ENCODE measurements at regions not wholly inside any gene's neighbourhood (a gene's known extent, or its start where the extent isn't known, plus 50 kb on each side); places are given as distances from the start of the nearest gene placed in this dataset.

DNA sequence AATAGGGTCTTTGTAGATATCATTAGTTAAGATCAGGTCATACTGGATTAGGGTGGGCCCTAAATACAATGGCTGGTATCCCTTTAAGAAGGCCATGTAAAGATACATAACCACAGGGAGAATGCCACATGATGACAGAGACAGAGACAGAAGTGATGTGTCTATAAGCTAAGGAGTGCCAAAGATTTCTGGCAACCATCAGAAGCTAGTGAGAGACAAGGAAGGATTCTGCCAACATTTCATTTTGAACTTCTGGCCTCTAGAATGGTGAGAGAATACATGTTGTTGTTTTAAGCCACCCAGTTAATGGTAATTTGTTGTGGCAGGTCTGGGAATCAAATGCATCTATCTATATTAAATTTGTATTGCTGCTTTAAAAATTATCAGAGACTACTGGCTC, 185.5 kb upstream of the CYRIA start:
- in situ Hi-C loops (cut with MboI; ENCODE audit: low sequenced_read_pairs), result no loop called here

DNA sequence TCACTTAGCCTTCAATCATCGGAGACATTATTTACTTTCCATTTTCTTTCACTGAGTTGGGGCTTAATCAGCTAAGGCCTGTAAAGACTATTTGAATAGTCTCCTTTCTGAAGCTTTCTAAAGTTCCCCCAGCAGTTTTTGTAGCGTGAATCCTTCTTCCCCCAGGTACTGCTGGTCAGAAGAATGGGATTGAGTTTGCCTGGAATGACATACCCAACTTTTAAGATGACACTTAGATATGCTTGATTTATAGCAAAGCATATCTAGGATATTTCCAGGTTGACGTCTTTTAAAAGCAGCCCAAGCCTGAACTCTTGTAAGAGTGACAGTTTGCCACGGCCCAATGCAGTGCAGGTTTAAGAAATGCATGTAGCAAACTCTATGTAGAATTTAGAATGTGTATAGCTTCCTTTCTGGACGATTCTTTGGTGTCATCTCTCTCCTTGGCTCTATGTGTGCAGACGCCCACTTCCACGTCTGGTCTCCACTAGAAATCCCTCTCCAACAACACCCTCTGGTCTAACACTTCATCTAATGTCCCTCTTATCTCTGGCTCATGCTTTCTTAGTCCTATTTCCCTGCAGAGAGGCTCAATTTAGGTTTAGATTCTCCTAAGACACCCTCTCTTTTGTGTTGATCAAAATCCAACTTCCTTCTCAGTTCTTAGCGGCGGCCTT, 175.0 kb upstream of the CYRIA start:
- in situ Hi-C loops (cut with MboI; ENCODE audit: low sequenced_read_pairs), result no loop called here

DNA sequence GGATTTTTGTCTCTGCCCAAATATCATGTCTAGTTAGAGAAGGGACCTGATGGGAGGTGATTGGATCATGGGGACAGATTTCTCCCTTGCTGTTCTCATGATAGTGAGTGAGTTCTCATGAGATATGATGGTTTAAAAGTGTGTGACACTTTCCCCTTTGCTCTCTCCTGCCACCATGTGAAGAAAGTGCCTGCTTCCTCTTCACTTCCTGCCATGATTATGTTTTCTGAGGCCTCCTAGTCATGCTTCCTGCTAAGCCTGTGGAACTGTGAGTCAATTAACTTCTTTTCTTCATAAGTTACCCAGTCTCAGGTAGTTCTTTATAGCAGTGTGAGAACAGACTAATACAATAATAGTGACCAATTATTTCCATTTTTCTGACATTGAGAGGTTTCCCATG, 167.3 kb upstream of the CYRIA start:
- in situ Hi-C loops (cut with MboI; ENCODE audit: low sequenced_read_pairs), result no loop called here

DNA sequence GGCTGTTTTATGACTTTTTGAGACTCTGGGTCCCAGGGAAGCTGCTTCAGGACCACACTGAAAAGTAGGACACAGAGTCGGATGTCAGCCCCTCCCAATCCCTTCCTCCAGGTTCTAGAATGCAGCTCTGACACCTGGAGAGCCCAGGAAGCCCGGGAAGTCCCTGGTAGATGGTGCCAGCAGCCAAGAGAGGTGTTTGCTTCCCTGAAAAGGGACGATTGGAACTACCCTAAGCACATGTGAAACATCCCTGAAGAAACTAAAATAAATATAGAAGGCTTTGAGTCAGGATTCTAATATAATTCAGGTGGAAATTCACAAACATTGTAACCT, 163.2 kb upstream of the CYRIA start:
- in situ Hi-C loops (cut with MboI; ENCODE audit: low sequenced_read_pairs), result no loop called here

DNA sequence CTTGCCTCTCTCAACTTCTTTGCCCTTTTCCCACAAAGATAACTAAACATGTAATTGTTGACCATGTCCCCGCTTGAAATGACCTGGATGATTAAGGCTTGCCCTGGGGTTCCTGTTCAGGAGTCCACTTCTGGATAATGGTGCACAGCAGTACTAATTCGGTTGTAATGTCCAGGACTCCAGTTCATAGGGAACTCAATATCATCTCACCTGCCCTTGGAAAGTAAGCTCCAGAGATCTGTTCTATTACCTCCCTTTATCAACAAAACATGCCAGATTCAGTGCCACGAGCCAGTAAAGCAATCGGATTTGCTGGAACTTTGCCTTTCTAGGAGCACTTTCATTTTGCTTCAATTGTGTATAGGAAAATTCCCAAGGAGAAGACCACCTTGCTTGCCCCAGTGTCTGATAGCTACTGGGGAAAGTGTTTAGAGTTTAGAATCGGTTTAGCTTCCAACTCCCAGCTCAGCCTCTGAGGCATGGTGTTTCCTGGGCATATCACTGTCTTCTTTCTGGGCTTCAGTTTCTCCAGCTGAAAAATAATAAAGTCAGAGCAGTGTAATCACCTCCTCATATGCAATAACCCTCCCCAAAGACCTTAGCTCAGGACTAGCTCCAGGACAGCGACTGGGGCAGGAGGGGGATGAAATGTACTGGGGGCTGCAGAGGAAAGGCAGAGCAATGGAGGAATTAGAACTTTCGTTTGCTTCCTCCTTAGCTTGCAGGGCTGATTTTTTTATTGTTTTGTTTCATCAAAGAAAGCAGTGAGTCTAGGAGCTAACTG, 162.6 kb upstream of the CYRIA start:
- in situ Hi-C loops (cut with MboI; ENCODE audit: low sequenced_read_pairs), result no loop called here

DNA sequence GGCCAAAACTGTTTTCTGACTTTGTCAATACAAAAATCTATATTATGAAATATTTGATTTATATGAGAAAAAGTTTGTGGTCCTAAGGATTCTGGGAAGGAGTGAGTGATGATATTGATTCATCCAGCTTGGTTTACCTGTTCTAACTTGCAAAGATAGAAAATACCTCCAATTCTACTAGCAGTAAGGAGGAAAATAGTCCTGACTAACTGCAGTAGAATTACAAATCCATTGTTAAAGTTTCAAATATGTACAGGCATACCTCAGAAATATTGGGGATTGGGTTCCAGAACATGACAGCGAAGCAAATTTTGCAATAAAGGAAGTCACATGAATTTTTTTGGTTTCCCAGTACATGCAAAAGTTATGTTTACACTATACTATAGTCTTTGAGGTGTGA, 158.8 kb upstream of the CYRIA start:
- in situ Hi-C loops (cut with MboI; ENCODE audit: low sequenced_read_pairs), result no loop called here

DNA sequence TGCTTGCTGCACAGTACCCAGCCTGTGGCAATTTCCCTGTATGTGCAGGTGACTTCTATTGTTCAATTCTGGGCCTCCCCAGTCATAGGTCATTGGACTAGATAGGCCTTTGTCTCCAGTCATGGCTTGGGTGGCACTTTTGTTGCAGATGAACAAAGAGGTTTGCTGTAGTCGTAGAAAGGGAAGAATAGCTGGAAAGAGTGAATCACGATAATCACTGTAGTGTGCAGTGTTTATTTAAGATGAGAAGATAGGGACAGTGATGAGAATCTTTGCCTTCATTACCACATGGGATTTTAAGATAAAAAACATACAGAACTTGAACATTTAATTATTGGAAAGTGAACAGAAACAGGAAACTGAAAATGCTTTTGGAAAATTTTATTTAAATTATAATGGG, 156.1 kb upstream of the CYRIA start:
- in situ Hi-C loops (cut with MboI; ENCODE audit: low sequenced_read_pairs), result no loop called here

DNA sequence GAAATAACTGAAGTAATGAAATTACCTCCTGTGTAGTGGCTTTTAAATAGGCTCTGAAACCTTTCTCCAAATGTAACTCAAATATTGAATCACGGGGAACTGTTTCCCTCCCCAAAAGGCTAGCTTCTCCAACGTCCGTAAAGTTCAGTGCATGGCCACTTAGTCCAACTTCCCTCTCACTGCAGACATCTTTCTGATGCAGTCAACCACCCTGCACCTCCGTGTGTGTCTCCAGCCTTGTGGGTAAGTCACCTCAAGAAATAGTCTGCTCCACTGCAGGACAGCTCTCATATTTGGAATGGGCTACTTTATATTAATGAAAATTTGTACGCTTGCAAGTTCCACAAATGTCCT, 152.5 kb upstream of the CYRIA start:
- in situ Hi-C loops (cut with MboI; ENCODE audit: low sequenced_read_pairs), result no loop called here

DNA sequence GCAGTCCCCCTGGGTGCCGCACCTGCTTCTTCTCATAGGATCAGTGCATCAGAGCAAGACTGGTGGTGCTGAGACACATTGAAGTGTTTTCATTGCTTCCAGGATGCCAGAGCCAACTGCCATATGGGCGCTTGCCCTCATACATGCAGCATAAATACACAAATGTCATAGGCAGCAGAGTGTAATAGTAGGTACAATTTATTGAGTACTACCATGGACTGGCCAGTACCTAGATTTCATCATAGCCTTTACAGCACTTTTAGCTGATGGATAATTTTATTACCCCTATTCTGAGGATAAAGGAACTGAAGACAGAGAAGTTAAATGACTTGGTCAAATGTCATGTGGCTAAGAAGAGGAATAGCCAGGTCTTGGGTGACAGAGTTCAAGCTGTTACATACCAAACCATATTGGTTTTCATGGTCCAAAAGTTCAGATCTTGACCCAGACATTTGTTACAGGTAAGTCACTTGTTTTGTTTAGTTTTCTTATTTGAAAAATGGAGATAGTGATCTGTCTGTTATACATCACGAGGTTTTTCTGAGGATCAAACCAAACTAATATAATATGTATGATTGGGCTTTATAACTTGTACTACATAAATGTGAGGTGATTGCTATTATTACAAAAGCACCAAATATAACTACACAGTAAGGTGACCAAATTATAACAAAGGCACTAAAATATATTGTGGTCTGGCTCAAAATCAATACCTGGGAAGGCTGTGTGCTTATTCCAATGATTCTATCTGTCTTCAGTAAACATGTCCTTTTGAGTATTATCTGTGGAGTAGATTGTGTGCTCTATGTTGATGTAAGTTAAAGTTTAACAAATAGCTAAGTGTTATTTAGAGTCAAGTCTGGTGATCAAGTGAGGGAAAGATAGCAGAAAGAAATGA, 151.9 kb upstream of the CYRIA start:
- in situ Hi-C loops (cut with MboI; ENCODE audit: low sequenced_read_pairs), result no loop called here

DNA sequence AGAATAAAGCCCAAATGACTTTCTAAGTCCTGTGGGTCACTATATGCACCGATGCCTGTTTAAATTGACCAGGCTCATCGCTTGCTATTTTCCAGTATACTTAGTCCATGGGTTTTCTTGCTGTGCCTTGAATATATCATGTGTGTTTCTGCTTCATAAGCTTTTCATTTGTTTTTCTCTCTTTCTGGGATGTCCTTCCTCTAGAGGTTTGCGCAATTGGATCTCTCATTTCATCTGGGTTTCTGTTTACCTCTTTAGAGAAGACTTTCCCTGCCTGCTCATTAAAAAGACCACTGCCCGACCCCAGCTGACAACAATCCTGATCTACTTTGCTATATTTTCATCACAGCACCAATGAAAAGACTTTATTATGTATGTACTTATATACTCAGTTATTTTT, 150.9 kb upstream of the CYRIA start:
- in situ Hi-C loops (cut with MboI; ENCODE audit: low sequenced_read_pairs), result no loop called here

DNA sequence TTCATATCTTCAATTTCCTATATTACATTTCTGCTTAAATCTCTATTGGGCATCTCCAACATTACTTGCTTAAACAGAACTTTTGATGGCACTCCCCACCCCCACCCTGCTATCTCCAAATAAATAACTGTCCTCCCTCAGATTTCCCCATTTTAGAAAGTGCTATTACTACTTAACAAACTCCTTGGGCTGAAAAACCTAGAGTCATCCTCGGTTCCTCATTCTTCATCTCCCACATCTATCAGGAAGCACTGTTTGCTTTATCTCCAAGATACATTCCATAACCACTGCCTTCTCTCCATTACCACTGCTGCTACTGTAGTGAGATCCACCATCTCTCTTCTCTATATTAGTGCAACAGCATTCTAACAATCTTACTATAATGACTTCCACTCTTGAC, 150.4 kb upstream of the CYRIA start:
- in situ Hi-C loops (cut with MboI; ENCODE audit: low sequenced_read_pairs), result no loop called here

DNA sequence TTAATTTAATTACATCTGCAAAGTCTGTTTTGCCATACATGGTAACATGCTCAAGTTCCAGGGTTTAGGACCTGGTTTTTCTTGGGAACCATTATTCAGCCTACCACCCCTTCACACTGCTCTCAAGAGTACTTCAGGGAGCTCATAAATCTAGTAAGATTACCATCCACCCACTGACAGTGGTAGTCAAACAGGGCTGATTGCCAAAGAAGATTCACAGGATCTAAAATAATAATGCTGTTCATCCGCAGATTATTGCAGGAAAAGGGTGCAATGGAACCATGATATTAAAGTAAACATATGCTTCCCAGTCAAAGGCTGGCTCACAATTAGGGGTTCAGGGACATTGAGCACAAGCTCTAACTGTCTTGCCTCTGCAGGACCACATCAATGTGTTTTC, 148.0 kb upstream of the CYRIA start:
- in situ Hi-C loops (cut with MboI; ENCODE audit: low sequenced_read_pairs), result no loop called here

DNA sequence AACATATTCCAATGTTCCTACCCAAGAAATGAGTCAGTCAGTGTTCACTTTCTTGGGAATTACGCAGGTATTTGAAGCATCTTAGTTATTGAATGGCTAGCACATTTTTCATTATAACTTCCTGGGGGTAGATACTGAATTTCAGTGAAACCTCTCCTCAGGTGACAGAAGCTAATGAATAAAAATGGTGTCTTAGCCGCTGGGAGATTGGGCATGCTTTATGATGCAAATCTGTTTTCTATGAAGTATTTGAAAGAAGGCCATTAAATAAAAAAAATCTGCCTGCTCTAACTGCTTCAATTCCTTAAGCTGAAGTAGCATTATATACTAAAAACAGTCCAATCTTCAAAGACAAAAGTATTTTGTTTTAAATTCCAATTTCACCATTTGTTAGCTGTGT, 132.8 kb upstream of the CYRIA start:
- in situ Hi-C loops (cut with MboI; ENCODE audit: low sequenced_read_pairs), result no loop called here

DNA sequence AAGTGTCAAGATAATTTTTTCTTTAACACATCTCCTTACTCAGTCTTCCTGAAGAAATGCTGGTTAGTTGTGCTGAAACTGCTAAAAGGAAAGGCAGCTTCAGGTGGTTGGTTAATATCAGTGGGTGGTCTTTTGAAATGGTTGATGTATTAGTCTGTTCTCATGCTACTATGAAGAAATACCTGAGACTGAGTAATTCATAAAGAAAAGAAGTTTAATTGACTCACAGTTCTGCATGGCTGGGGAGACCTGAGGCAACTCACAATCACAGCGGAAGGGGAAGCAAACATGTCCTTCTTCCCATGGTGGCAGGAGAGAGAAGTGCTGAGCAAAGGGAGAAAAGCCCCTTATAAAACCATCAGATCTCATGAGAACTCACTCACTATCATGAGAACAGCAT, 125.9 kb upstream of the CYRIA start:
- in situ Hi-C loops (cut with MboI; ENCODE audit: low sequenced_read_pairs), result no loop called here

DNA sequence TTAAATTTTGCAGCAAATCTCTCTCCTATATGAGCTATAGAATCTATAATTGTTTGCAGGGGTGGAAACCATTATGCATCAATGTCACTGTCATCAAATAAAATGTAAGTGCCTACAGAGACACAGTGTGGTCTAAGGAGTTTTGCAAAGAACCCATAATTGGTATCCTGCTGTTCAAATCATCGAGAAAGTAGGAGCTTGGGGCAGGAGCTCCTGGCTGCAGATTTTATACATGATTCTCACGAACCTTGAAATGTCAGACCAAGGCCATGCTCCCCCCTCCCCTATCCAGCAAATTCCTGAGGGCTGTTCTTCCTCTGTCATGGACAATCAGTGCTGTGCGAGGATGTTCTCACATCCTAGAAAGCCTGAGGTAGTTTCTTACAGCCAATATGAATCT, 119.5 kb upstream of the CYRIA start:
- in situ Hi-C loops (cut with MboI; ENCODE audit: low sequenced_read_pairs), result no loop called here

DNA sequence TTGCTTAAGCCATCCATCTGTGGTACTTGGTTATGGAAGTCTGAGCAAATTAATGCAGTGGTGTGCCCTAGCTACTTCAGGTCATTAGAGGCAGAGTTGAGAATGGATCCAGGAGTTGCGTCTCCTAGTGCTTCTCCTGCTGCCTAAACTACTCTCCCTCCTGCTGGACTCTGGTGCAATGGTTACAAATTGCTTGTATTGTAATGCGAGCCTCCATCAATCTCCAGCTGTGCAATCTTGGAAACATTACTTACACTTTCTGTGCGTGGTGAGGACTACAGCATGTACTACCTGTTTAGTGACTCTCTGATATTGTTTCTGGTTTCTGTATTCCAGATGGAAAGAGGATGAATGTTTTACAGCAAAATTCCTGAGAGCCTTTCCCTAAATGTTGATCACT, 119.0 kb upstream of the CYRIA start:
- in situ Hi-C loops (cut with MboI; ENCODE audit: low sequenced_read_pairs), result no loop called here

DNA sequence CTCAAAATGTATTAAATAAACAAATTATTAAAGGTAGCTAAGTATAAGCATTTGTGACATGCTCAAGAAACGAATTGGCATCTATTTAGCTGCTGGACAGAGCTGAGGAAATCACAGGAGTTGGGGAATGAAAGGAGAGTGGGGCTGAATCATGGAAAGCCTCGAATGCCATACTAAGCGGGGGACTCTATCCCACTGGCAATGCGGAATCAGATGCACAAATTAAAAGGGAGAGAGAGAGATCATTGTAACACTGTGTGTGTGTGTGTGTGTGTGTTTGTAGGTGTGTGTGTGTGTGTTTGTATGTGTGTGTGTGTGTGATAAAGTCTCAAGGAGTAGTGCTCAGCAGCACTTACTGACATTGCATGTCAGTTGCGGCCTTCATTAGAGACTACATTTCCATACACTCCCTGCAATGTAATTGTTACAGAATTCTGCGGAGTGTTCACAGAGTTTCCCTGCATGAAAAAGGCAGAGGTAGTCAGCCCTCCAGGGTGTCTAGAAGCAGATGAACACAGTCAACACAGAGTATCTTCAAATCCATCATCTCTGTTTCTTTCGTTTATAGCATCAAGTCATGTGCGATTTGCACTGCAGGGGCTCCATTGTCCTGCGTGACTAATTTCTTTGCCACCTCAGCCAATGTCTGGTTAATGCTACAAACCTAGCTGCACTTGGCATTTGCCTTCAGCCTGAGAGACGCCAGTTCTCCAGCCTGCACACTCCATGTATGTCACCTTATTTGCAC, 111.7 kb upstream of the CYRIA start:
- in situ Hi-C loops (cut with MboI; ENCODE audit: low sequenced_read_pairs), result no loop called here

DNA sequence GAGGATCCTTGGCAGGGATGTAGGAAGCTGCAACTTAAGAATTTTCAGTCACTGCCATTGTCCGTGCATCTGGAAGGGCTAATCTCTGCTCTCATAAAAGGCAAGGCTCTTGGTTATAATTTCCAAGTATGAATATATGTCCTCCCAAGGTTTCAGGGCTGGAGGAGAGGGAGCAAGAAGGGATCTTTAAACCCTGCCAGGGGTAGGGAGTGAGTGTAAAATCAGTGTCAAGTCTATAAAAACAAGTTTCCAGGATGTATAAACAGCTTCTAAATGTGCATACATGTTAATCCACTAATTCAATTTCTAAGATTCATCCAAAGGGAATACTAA, 110.2 kb upstream of the CYRIA start:
- in situ Hi-C loops (cut with MboI; ENCODE audit: low sequenced_read_pairs), result no loop called here

DNA sequence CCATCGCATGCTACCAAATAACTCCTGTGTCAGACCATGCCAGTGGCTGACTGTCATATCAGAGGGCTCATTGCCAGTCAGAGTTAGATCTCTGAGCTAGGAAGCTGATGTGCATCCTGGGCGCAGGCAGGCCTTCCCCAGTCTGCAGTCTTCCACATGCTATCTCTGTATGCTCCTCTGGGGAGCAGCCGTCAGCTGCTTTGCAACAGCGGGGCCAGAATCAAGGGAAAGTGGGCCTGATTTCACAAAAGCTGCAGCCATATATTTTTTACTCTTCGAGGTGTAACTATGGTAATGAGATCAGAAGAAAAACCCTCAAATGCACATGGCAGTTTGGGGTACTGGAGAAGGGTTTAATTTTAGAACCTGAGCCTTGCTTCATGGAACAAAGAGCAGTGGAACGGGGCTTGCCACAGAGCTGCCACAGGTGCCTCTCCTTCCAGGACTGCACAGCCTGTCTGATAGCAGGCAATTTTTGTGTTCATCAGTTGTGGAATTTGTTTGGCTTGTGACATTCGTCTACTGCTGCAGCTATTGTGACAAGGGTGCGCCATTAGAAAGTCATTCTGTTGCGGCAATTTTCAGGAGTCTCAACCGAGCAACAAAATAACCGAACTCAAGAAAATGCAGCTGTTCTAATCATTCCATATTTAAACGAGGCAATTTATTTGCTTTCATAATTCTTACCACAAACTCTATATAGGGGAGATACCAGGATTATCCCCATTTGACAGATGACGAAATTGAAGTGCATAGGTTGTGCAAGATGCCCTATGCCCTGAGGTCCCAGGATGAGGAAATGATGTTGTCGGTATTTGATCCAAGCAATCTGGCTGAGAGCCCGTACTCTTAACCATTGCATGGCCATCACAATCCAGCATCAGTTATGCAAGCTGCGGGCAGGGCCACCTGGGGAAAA, 109.6 kb upstream of the CYRIA start:
- in situ Hi-C loops (cut with MboI; ENCODE audit: low sequenced_read_pairs), result loop anchor here (25.0 kb wide), 1 partner anchor 862 kb away; no protein-coding TSS in a partner anchor

DNA sequence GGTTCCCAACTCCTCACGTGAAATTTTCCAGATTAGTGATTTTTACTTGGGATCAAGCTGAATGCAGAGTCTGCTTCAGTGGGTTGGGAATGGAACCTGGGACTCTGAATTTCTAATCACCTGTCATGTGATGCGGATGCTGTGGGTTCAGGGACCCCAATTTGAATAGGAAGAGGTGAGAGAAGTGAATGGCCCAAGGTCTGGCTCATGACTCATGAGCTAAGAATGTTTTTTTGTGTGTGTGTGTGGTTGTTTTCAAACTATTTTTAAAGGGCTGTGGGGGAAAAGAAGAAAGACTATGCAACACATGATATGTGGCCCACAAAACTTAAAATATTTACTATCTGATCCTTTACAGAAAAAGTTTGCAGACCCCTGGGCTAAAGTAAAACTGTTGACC, 108.5 kb upstream of the CYRIA start:
- in situ Hi-C loops (cut with MboI; ENCODE audit: low sequenced_read_pairs), result loop anchor here (25.0 kb wide), 1 partner anchor 863 kb away; no protein-coding TSS in a partner anchor
